Neural crest cell (in vitro differentiated cells): ENCODE measurements at regions not wholly inside any gene's neighbourhood (a gene's known extent, or its start where the extent isn't known, plus 50 kb on each side); places are given as distances from the start of the nearest gene placed in this dataset.

ENCODE experiments used
- DNase-seq: peaks from one replicate; pipeline ENCODE4 v3.0.0; 2021; ENCODE audit warnings: low read depth, mixed read lengths, low spot score
- H3K27ac Mint-ChIP-seq: one replicate; pipeline ENCODE4 v1.8.0; 2021; ENCODE audit warnings: mild to moderate bottlenecking, mixed read lengths; ENCODE audit not compliant: unreplicated experiment
- H3K27me3 Mint-ChIP-seq: 2 replicates; pipeline ENCODE4 v1.8.0; 2021; ENCODE audit warnings: low read depth, mild to moderate bottlenecking, mixed read lengths
- H3K36me3 Mint-ChIP-seq: 2 replicates; pipeline ENCODE4 v1.8.0; 2021; ENCODE audit warnings: low read depth, mild to moderate bottlenecking, mixed read lengths
- H3K4me1 Mint-ChIP-seq: 2 replicates; pipeline ENCODE4 v1.8.0; 2021; ENCODE audit warnings: mixed read lengths
- H3K4me3 Mint-ChIP-seq: one replicate; pipeline ENCODE4 v1.8.0; 2021; ENCODE audit warnings: mild to moderate bottlenecking, mixed read lengths
- H3K9me3 Mint-ChIP-seq: 2 replicates; pipeline ENCODE4 v1.8.0; 2021; ENCODE audit warnings: mixed read lengths
- TF ChIP-seq, protein P1 (sequence below): fragments of 200-600 bp; sonication (generic); conservative IDR thresholded peaks from 2 replicates; pipeline ENCODE4 v1.5.0; 2021; ENCODE audit warnings: antibody characterized with exemption, mild to moderate bottlenecking

DNA sequence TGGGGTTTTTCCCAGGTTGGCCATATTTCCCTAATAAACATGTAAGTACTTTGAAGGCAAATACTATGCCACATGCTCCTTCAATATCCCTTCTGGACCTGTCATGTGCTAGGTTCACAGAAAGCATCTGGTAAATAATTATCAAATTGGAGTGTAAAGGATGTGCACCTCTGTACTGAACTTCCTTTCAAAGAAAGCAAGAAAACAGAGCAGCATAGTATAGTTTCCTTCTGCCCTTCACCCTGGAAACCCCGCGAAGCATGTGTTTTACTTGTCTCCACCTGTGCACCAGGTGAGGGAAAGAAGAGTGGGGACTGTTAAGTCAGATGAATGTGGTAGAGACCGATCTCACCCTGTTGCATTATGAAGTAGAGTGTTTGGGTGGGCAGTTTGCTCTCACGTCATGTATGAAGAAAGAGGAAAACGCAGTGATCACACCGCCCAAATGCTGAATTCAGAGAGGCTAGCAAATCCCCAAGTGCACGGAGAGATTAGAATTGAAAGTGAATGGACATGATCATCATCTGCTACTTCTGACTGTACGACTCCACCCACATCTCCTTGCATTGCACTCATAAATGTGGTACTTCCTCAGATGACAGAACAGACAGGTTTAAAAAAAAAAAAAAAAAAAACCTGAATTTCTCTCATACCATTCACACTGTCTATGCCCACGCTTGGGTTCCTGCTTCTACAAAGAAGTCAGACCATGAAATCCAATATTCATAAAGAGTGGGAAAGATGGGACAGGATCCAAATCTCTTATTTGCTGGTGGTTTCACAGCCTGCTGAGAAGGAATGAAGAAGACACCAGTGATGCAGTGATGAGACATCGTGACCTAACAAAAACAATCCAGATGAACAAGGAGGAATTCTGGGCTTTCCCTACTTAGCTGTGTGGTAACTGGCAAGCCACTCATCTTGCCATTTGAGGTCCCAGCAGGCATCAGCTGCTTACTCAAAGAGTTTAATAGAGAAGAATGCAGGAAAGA is 448.6 kb downstream of the BCL11A start:
- peaks cover 5% of the 10 kb centered on the region for H3K9me3 Mint-ChIP-seq
- H3K36me3 Mint-ChIP-seq, result no peaks in the 10 kb centered on the region
- no peaks in the 10 kb centered on the region for H3K27me3 Mint-ChIP-seq
- H3K4me1 Mint-ChIP-seq, result no peaks in the 10 kb centered on the region
- no peak overlapping the region for H3K27ac Mint-ChIP-seq
- H3K4me3 Mint-ChIP-seq, result no peak overlapping the region
- TF ChIP-seq, protein P1, sequence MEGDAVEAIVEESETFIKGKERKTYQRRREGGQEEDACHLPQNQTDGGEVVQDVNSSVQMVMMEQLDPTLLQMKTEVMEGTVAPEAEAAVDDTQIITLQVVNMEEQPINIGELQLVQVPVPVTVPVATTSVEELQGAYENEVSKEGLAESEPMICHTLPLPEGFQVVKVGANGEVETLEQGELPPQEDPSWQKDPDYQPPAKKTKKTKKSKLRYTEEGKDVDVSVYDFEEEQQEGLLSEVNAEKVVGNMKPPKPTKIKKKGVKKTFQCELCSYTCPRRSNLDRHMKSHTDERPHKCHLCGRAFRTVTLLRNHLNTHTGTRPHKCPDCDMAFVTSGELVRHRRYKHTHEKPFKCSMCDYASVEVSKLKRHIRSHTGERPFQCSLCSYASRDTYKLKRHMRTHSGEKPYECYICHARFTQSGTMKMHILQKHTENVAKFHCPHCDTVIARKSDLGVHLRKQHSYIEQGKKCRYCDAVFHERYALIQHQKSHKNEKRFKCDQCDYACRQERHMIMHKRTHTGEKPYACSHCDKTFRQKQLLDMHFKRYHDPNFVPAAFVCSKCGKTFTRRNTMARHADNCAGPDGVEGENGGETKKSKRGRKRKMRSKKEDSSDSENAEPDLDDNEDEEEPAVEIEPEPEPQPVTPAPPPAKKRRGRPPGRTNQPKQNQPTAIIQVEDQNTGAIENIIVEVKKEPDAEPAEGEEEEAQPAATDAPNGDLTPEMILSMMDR, result no peak
- no peak for DNase-seq

DNA sequence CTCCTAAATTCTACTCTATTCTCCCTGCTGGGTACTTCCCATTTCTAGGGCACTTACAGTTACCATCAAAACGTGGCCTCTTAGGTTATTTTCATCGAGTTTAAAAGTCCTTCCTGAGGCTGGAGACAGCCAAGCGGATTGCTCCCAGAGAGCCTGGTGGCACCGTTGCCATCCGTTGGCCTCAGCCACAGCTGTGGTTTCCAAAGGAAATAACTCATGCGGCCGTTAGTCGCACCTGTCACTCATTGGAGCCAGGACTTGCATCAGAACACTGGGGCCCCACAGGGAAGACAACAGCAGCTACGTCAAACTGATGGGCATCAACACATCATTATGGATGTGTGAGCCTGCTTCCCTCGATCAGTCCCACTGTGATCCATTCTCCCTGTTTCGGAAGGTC is 453.4 kb downstream of the BCL11A start:
- DNase-seq, result no peak
- H3K27me3 Mint-ChIP-seq, result no peaks in the 10 kb centered on the region
- H3K27ac Mint-ChIP-seq, result no peak overlapping the region
- TF ChIP-seq, protein P1, result no peak
- no peak overlapping the region for H3K4me3 Mint-ChIP-seq
- no peaks in the 10 kb centered on the region for H3K4me1 Mint-ChIP-seq
- H3K9me3 Mint-ChIP-seq, result peaks cover 7% of the 10 kb centered on the region
- H3K36me3 Mint-ChIP-seq, result no peaks in the 10 kb centered on the region

DNA sequence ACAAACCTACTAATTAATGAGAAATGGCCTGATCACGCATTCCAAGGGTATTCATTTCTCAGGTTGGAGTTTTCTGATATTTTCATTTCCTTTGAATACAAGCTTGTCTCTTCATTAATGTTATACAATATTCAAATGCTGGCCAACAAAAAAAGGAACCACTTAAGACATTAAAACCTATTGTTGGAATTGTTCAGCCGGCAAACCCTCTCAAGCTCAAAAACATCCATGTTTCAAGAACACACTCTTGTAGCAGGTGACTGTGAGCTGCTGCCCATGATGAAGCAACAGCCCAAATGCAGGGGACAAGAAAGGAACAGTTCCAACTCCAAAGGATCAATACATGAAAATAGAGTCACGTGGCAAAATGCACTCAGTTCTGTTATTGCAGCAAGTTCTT is 454.5 kb downstream of the BCL11A start:
- DNase-seq, result no peak
- no peaks in the 10 kb centered on the region for H3K27me3 Mint-ChIP-seq
- no peaks in the 10 kb centered on the region for H3K36me3 Mint-ChIP-seq
- H3K4me3 Mint-ChIP-seq, result no peak overlapping the region
- H3K4me1 Mint-ChIP-seq, result no peaks in the 10 kb centered on the region
- H3K9me3 Mint-ChIP-seq, result peaks cover 7% of the 10 kb centered on the region
- TF ChIP-seq, protein P1, result no peak
- H3K27ac Mint-ChIP-seq, result no peak overlapping the region

DNA sequence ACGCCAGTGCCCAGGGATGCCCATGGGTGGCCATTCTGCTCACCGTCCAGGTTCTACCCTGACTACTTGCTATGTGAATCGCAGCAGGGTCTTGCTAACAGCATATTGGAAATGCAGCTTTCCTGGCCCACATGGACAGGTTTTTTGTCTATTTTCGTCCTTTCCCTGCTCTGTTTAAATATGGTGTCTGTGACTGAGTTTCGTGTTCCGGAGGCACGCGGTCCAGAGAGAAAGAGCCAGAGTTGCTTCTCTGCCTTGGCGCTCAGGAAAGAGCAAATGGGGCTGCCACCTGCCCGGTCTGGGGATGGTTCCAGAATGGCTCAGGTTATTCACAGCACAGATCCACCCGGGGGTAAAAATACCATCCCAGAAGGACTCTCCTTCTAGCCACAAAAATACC is 456.2 kb downstream of the BCL11A start:
- no peaks in the 10 kb centered on the region for H3K27me3 Mint-ChIP-seq
- H3K27ac Mint-ChIP-seq, result no peak overlapping the region
- H3K36me3 Mint-ChIP-seq, result no peaks in the 10 kb centered on the region
- TF ChIP-seq, protein P1, result no peak
- H3K4me1 Mint-ChIP-seq, result no peaks in the 10 kb centered on the region
- H3K9me3 Mint-ChIP-seq, result peaks cover 7% of the 10 kb centered on the region
- H3K4me3 Mint-ChIP-seq, result no peak overlapping the region
- no peak for DNase-seq

DNA sequence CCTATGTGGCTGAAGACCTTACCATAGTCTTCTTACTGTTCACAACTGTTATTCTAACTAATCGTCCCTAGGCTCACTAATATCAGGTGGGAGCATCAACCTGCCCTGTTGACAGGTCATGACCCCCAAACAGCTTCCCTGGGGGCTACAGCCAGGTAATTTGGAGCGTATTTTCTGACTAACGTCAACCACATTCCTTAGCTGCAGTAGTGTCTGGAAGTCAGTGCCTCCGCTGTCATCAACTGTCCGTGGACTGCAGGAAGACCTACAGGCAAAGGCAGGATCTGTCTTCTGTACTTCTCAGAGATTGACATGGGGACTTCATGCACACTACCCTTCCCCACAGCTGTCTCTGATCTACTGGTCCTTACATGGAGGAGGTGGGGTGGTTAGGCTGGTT is 456.9 kb downstream of the BCL11A start:
- no peaks in the 10 kb centered on the region for H3K27me3 Mint-ChIP-seq
- H3K4me1 Mint-ChIP-seq, result no peaks in the 10 kb centered on the region
- TF ChIP-seq, protein P1, result no peak
- H3K9me3 Mint-ChIP-seq, result peaks cover 7% of the 10 kb centered on the region
- H3K36me3 Mint-ChIP-seq, result no peaks in the 10 kb centered on the region
- no peak overlapping the region for H3K27ac Mint-ChIP-seq
- H3K4me3 Mint-ChIP-seq, result no peak overlapping the region
- DNase-seq, result no peak
